ENCODE measurements at regions not wholly inside any gene's neighbourhood (a gene's known extent, or its start where the extent isn't known, plus 50 kb on each side); places are given as distances from the start of the nearest gene placed in this dataset.

DNA sequence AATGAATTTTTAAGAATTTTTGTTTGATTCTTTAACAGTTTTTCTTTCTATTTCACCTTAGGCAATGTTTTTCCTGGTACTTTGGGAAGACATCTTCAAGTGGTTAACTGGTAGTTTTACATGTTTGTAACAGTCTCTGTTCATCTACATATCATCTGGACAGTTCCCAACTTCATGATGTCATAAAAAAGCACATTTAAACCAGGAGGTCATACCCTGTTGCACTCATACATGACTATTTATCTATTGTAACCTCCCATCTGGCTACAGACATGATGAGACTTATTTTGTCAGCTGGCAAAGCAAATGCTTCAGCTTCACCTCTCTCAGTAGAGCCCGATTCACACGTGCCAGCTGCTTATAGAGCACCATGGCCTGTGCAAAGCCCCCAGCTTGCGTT lies 99.8 kb upstream of the YPEL5 start:
- H3K27ac ChIP-seq (ENCODE audit: low read depth in 2 of 2, low read length in 2 of 2) = no peak overlapping the region
- TF ChIP-seq, protein P1, sequence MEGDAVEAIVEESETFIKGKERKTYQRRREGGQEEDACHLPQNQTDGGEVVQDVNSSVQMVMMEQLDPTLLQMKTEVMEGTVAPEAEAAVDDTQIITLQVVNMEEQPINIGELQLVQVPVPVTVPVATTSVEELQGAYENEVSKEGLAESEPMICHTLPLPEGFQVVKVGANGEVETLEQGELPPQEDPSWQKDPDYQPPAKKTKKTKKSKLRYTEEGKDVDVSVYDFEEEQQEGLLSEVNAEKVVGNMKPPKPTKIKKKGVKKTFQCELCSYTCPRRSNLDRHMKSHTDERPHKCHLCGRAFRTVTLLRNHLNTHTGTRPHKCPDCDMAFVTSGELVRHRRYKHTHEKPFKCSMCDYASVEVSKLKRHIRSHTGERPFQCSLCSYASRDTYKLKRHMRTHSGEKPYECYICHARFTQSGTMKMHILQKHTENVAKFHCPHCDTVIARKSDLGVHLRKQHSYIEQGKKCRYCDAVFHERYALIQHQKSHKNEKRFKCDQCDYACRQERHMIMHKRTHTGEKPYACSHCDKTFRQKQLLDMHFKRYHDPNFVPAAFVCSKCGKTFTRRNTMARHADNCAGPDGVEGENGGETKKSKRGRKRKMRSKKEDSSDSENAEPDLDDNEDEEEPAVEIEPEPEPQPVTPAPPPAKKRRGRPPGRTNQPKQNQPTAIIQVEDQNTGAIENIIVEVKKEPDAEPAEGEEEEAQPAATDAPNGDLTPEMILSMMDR (IDR thresholded peaks at IDR 0.05; ENCODE audit: borderline replicate concordance, extremely low read depth, insufficient read depth) = no peak
- FAIRE-seq (no peak), DNase-seq (no peak)
- intact Hi-C loops (cut with DNase I) = no loop called here
- H3K36me3 ChIP-seq (ENCODE audit: control insufficient read depth in 2 of 3, insufficient read depth in 3 of 3, low read length in 3 of 3) = no peaks in the 10 kb centered on the region
- H3K4me3 ChIP-seq (ENCODE audit: low read length in 3 of 3) = no peak overlapping the region
- H3K27me3 ChIP-seq (ENCODE audit: control insufficient read depth, insufficient read depth, low read length) = no peaks in the 10 kb centered on the region
- H3K4me1 ChIP-seq (ENCODE audit: control insufficient read depth in 2 of 3, insufficient read depth in 2 of 3, low read depth in 1 of 3, low read length in 3 of 3) = no peaks in the 10 kb centered on the region
- H3K9ac ChIP-seq (ENCODE audit: low read length in 3 of 3) = no peak overlapping the region
- no peaks in the 10 kb centered on the region for H3K9me3 ChIP-seq (ENCODE audit: control insufficient read depth in 2 of 3, insufficient read depth in 1 of 3, low read length in 3 of 3)

DNA sequence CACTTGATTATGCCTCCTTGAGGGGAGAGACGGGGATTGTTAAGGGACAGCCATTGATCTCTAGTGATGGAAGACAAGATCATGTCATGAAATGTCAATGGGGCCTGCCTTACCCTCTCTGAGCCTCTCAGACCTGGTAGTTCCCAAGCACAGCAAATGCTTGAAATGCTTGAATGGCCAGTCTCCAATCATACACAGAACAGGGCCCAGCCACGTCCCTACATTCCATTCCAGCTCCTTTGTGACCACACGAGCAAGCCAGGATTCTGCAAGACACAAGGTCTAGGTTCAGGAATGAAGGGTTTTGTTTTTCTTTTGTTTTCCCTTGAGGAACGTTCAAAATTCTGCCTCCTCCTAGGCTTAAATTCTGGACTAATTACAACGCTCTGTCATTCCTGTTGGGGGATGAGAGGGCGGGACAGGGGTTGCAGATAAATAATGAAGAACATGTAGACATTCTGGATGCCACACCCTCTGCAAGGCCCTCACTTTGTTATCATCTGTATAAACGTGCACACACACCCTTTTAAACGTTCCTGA lies 98.1 kb upstream of the YPEL5 start:
- DNase-seq = no peak
- no peak overlapping the region for H3K4me3 ChIP-seq (ENCODE audit: low read length in 3 of 3)
- H3K9me3 ChIP-seq (ENCODE audit: control insufficient read depth in 2 of 3, insufficient read depth in 1 of 3, low read length in 3 of 3) = no peaks in the 10 kb centered on the region
- H3K27ac ChIP-seq (ENCODE audit: low read depth in 2 of 2, low read length in 2 of 2) = no peak overlapping the region
- intact Hi-C loops (cut with DNase I) = no loop called here
- no peak overlapping the region for H3K9ac ChIP-seq (ENCODE audit: low read length in 3 of 3)
- no peak for FAIRE-seq
- TF ChIP-seq, protein P1 (IDR thresholded peaks at IDR 0.05; ENCODE audit: borderline replicate concordance, extremely low read depth, insufficient read depth) = no peak
- H3K4me1 ChIP-seq (ENCODE audit: control insufficient read depth in 2 of 3, insufficient read depth in 2 of 3, low read depth in 1 of 3, low read length in 3 of 3) = no peaks in the 10 kb centered on the region
- H3K27me3 ChIP-seq (ENCODE audit: control insufficient read depth, insufficient read depth, low read length) = no peaks in the 10 kb centered on the region
- no peaks in the 10 kb centered on the region for H3K36me3 ChIP-seq (ENCODE audit: control insufficient read depth in 2 of 3, insufficient read depth in 3 of 3, low read length in 3 of 3)

DNA sequence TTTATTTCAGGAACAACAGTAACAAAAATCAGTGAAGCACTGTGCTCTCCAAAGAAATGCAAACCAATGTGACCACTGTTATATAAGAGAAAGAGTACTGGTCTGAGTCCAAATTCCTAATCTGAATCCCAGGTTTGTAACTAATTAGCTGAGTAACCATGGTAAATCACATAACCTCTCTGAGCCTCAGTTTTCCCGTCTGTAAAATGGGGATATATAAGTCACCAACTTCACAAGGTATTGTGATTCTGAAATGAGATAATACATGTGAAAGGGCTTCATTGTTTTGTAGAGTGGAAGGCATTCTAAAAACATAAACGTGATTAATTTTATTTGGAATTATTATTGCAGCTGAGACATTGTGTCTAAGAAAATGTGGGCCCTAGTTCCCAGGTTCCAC lies 91.3 kb upstream of the YPEL5 start:
- Histone ChIP-seq H3K9me3 (ENCODE audit: control insufficient read depth in 2 of 3, insufficient read depth in 1 of 3, low read length in 3 of 3) (no peaks in the 10 kb centered on the region), H3K27me3 (ENCODE audit: control insufficient read depth, insufficient read depth, low read length) (no peaks in the 10 kb centered on the region), H3K36me3 (ENCODE audit: control insufficient read depth in 2 of 3, insufficient read depth in 3 of 3, low read length in 3 of 3) (no peaks in the 10 kb centered on the region), H3K4me1 (ENCODE audit: control insufficient read depth in 2 of 3, insufficient read depth in 2 of 3, low read depth in 1 of 3, low read length in 3 of 3) (no peaks in the 10 kb centered on the region), H3K4me3 (ENCODE audit: low read length in 3 of 3) (no peak overlapping the region), H3K9ac (ENCODE audit: low read length in 3 of 3) (no peak overlapping the region), H3K27ac (ENCODE audit: low read depth in 2 of 2, low read length in 2 of 2) (no peak overlapping the region)
- DNase-seq (no peak), FAIRE-seq (no peak)
- intact Hi-C loops (cut with DNase I) = no loop called here
- TF ChIP-seq, protein P1 (IDR thresholded peaks at IDR 0.05; ENCODE audit: borderline replicate concordance, extremely low read depth, insufficient read depth) = no peak

DNA sequence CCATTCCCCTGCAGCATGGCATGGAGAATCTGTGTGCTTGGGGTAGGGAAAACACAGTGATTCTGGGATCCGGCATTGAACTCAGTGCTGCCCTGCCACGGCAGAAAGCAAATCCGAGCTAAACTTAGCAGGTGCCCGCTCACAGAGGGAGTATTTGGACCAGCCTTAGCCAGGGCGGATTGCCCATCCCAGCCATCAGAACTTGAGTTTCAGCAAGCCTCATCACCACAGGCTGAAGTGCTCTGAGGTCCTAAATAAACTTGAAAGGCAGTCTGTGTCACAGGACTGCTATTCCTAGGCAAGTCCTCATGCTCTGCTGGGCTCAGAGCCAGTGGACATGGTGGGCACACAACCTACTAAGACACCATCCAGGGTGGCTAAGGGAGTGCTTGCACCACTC lies 86.2 kb upstream of the YPEL5 start:
- Histone ChIP-seq H3K4me3 (ENCODE audit: low read length in 3 of 3) (no peak overlapping the region), H3K36me3 (ENCODE audit: control insufficient read depth in 2 of 3, insufficient read depth in 3 of 3, low read length in 3 of 3) (no peaks in the 10 kb centered on the region), H3K9ac (ENCODE audit: low read length in 3 of 3) (no peak overlapping the region), H3K27ac (ENCODE audit: low read depth in 2 of 2, low read length in 2 of 2) (no peak overlapping the region), H3K27me3 (ENCODE audit: control insufficient read depth, insufficient read depth, low read length) (no peaks in the 10 kb centered on the region), H3K4me1 (ENCODE audit: control insufficient read depth in 2 of 3, insufficient read depth in 2 of 3, low read depth in 1 of 3, low read length in 3 of 3) (no peaks in the 10 kb centered on the region), H3K9me3 (ENCODE audit: control insufficient read depth in 2 of 3, insufficient read depth in 1 of 3, low read length in 3 of 3) (peaks cover 0 to 2% (median 0%) of the 10 kb centered on the region in 3 donors)
- TF ChIP-seq, protein P1 (IDR thresholded peaks at IDR 0.05; ENCODE audit: borderline replicate concordance, extremely low read depth, insufficient read depth) = no peak
- FAIRE-seq (no peak), DNase-seq (no peak)
- intact Hi-C loops (cut with DNase I) = no loop called here
